ENCODE measurements at regions not wholly inside any gene's neighbourhood (a gene's known extent, or its start where the extent isn't known, plus 50 kb on each side); places are given as distances from the start of the nearest gene placed in this dataset.

- TF ChIP-seq ELF4 (IDR thresholded peaks at IDR 0.05) (no peak), FOXA1 (IDR thresholded peaks at IDR 0.05) (no peak), BHLHE40 (IDR thresholded peaks at IDR 0.05; ENCODE audit: borderline replicate concordance) (no peak), HDGF (IDR thresholded peaks at IDR 0.05; ENCODE audit: borderline replicate concordance) (no peak), TARDBP (IDR thresholded peaks at IDR 0.05) (no peak)
- TF ChIP-seq, protein P1, sequence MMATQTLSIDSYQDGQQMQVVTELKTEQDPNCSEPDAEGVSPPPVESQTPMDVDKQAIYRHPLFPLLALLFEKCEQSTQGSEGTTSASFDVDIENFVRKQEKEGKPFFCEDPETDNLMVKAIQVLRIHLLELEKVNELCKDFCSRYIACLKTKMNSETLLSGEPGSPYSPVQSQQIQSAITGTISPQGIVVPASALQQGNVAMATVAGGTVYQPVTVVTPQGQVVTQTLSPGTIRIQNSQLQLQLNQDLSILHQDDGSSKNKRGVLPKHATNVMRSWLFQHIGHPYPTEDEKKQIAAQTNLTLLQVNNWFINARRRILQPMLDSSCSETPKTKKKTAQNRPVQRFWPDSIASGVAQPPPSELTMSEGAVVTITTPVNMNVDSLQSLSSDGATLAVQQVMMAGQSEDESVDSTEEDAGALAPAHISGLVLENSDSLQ (IDR thresholded peaks at IDR 0.05): no peak
Observed at GRCh38 chr6:163971841-163972838, 557.6 kb downstream of the QKI start.

All from HEK293T (cell line).